ENCODE measurements at regions not wholly inside any gene's neighbourhood (a gene's known extent, or its start where the extent isn't known, plus 50 kb on each side); places are given as distances from the start of the nearest gene placed in this dataset.

GRCh38 chr2:103781313-103781712 lies 1019.5 kb downstream of the TMEM182 start:
- no peak overlapping the region for H3K4me3 ChIP-seq
- no peak for TF ChIP-seq CTCF (IDR thresholded peaks at IDR 0.05)
- intact Hi-C loops (cut with DNase I): no loop called here
- H3K9me3 ChIP-seq: no peaks in the 10 kb centered on the region
- ATAC-seq (no peak), DNase-seq (no peak)
- H3K27me3 ChIP-seq: no peaks in the 10 kb centered on the region
- no peak overlapping the region for H3K27ac ChIP-seq
- H3K4me1 ChIP-seq: no peaks in the 10 kb centered on the region
- H3K36me3 ChIP-seq: no peaks in the 10 kb centered on the region

DNA sequence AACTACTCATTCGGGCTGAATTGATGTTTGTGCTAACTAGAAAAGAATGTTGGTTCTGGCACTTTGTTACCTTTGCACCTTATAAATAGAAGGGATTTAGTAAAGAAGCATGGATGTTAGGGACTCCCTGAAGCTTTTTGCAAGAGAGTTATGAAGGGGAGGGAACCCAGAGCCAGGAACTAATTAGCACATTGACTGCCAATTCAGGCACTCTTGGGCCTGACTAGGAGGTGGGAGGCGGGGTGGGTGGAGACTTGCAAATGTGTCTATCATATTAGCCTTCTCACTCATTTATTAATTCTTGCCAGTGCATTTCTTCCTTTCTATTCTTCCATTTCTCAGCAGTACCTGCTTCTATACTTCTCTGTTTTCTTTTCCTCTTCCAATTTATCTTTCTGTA lies 1022.4 kb downstream of the TMEM182 start:
- no peak for TF ChIP-seq CTCF (IDR thresholded peaks at IDR 0.05)
- intact Hi-C loops (cut with DNase I): no loop called here

GRCh38 chr2:103785432-103785831 lies 1023.6 kb downstream of the TMEM182 start:
- no peaks in the 10 kb centered on the region for H3K36me3 ChIP-seq
- no peaks in the 10 kb centered on the region for H3K9me3 ChIP-seq
- no peak for ATAC-seq
- H3K27ac ChIP-seq: no peak overlapping the region
- intact Hi-C loops (cut with DNase I): no loop called here
- H3K4me1 ChIP-seq: peaks cover 0 to 4% of the 10 kb centered on the region in 2 donors
- H3K27me3 ChIP-seq: no peaks in the 10 kb centered on the region
- TF ChIP-seq CTCF (IDR thresholded peaks at IDR 0.05): no peak
- DNase-seq: no peak
- no peak overlapping the region for H3K4me3 ChIP-seq

More for the DNA sequence above, 1022.4 kb downstream of the TMEM182 start:
- no peak overlapping the region for H3K4me3 ChIP-seq
- DNase-seq (no peak), ATAC-seq (no peak)
- H3K27ac ChIP-seq: no peak overlapping the region
- H3K9me3 ChIP-seq: no peaks in the 10 kb centered on the region
- H3K36me3 ChIP-seq: no peaks in the 10 kb centered on the region
- no peaks in the 10 kb centered on the region for H3K27me3 ChIP-seq
- no peaks in the 10 kb centered on the region for H3K4me1 ChIP-seq

GRCh38 chr2:103785956-103786355 lies 1024.1 kb downstream of the TMEM182 start:
- no peaks in the 10 kb centered on the region for H3K9me3 ChIP-seq
- no peaks in the 10 kb centered on the region for H3K27me3 ChIP-seq
- DNase-seq (no peak), ATAC-seq (no peak)
- no peaks in the 10 kb centered on the region for H3K36me3 ChIP-seq
- H3K27ac ChIP-seq: no peak overlapping the region
- peaks cover 0 to 4% of the 10 kb centered on the region in 2 donors for H3K4me1 ChIP-seq
- H3K4me3 ChIP-seq: no peak overlapping the region
- TF ChIP-seq CTCF (IDR thresholded peaks at IDR 0.05): no peak
- intact Hi-C loops (cut with DNase I): no loop called here

DNA sequence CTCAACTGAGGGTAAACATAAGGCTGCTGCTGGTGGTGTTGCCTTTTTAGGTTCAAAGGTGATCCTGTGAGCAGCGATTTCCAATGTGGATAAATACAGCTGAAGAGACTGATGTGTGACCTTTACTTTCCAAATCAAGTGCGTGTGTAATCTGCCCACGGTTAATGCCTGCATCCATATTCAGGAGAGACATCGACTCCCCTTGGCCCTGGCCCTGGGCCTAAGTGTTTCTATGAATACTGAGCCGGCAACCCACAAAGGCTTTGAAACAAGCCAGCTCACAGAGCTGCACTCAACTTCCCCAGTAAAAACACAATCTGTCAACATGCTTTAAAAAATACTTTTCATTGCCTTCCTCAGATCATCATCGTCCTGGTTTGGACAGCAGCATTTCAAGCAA lies 1026.6 kb downstream of the TMEM182 start:
- peaks cover 0 to 4% of the 10 kb centered on the region in 2 donors for H3K4me1 ChIP-seq
- H3K9me3 ChIP-seq: no peaks in the 10 kb centered on the region
- no peaks in the 10 kb centered on the region for H3K36me3 ChIP-seq
- ATAC-seq (no peak), DNase-seq (no peak)
- no peak for TF ChIP-seq CTCF (IDR thresholded peaks at IDR 0.05)
- no peak overlapping the region for H3K4me3 ChIP-seq
- H3K27me3 ChIP-seq: no peaks in the 10 kb centered on the region
- no peak overlapping the region for H3K27ac ChIP-seq
- intact Hi-C loops (cut with DNase I): no loop called here

Measured in left lung (tissue), 4 donors.